Lung (tissue), 11 donors: ENCODE measurements at regions not wholly inside any gene's neighbourhood (a gene's known extent, or its start where the extent isn't known, plus 50 kb on each side); places are given as distances from the start of the nearest gene placed in this dataset.
A peak's percentile ranks its signal among the peaks of the same experiment; 100 is the strongest.

Source experiments
- ATAC-seq: fragments of 200-7000 bp; cut with Tn5 transposase; one replicate; pipeline ENCODE4 v1.9.1; 2020; ENCODE audit warnings: moderate number of reproducible peaks; ENCODE audit not compliant: insufficient read depth, low FRiP score
- DNase-seq, 3 donors: peaks; one replicate each; pipeline ENCODE4 v3.0.0-alpha.2; 2013 to 2017
- H3K27ac ChIP-seq, 2 donors: one replicate each; pipeline ENCODE4 v1.5.1; 2013; ENCODE audit warnings: mild to moderate bottlenecking in 2 of 2, moderate library complexity in 2 of 2, control low read depth in 1 of 2, inconsistent platforms in 1 of 2, low read depth in 1 of 2, low read length in 1 of 2
- H3K27me3 ChIP-seq, 3 donors: one replicate each; pipeline ENCODE4 v1.5.1; 2013; ENCODE audit warnings: low read length in 2 of 3; ENCODE audit not compliant: control insufficient read depth in 3 of 3, insufficient read depth in 3 of 3
- H3K36me3 ChIP-seq, 4 donors: one replicate each; pipeline ENCODE4 v1.5.1; 2013; ENCODE audit warnings: low read length in 4 of 4, mild to moderate bottlenecking in 1 of 4, moderate library complexity in 1 of 4; ENCODE audit not compliant: control insufficient read depth in 4 of 4, insufficient read depth in 4 of 4
- H3K4me1 ChIP-seq, 5 donors: one replicate each; pipeline ENCODE4 v1.5.1; 2013; ENCODE audit warnings: low read length in 5 of 5, mild to moderate bottlenecking in 2 of 5, moderate library complexity in 1 of 5; ENCODE audit not compliant: control insufficient read depth in 5 of 5, insufficient read depth in 5 of 5
- H3K4me3 ChIP-seq: one replicate; pipeline ENCODE4 v1.5.1; 2013; ENCODE audit warnings: mild to moderate bottlenecking, control low read depth, moderate library complexity
- H3K9ac ChIP-seq, 2 donors: one replicate each; pipeline ENCODE4 v1.5.1; 2013; ENCODE audit warnings: low read length in 2 of 2, control low read depth in 1 of 2; ENCODE audit not compliant: insufficient read depth in 1 of 2
- H3K9me3 ChIP-seq, 4 donors: one replicate each; pipeline ENCODE4 v1.5.1; 2013; ENCODE audit warnings: low read length in 3 of 4, mild to moderate bottlenecking in 1 of 4, moderate library complexity in 1 of 4; ENCODE audit not compliant: control insufficient read depth in 4 of 4, insufficient read depth in 3 of 4
- CTCF ChIP-seq: IDR thresholded peaks from 2 replicates; pipeline ENCODE4 v1.5.1; 2012; ENCODE audit warnings: mild to moderate bottlenecking; ENCODE audit errors: control extremely low read depth, extremely low read depth
- WGBS, 2 donors: extraction: QIAGEN DNeasy Blood & Tissue Kit; methylation state at CpG; one replicate each; pipeline ENCODE4 v1.1.7; 2013; 5-methylcytosine and 5-hydroxymethylcytosine counted together
- donor health status: control.
- donor health status: control.
- donor health status: Bipolar disorder and iron deficiency.
- donor health status: healthy.
- donor health status: DM: yes; HTN: yes; CAD: no.

DNA sequence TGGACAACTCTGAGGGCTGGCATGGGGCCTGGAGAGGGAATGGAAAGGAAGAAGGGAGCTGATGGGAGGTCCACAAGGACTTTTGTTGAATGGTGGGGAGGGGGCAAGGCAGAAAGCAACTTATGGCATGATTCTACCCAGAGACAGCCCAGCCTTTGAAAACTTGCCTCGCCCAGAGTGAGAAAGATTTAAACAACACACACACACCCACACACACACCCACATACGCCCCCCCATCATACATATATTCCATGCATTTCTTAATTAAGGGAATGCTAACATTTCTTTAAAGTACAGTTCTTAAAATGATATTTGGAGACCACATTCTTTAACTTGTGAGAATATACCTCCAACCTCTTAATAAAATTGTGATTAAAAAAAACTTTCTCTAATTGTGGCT lies 115.4 kb upstream of the F3 start:
- Histone ChIP-seq H3K9me3 (no peaks in the 10 kb centered on the region), H3K4me1 (peaks cover 0 to 8% (median 3%) of the 10 kb centered on the region in 5 donors), H3K27me3 (no peaks in the 10 kb centered on the region), H3K36me3 (no peaks in the 10 kb centered on the region), H3K4me3 (no peak overlapping the region), H3K27ac (no peak overlapping the region), H3K9ac (no peak overlapping the region)
- no peak for TF ChIP-seq CTCF
- DNase-seq (no peak), ATAC-seq (no peak)
- 96 to 97% methylated on average over 2 of the region's 2 CpGs for WGBS, 2 donors

- Histone ChIP-seq H3K9me3 (no peaks in the 10 kb centered on the region), H3K4me3 (no peak overlapping the region), H3K9ac (no peak overlapping the region), H3K27me3 (no peaks in the 10 kb centered on the region), H3K27ac (no peak overlapping the region), H3K36me3 (no peaks in the 10 kb centered on the region), H3K4me1 (peaks cover 0 to 6% (median 0%) of the 10 kb centered on the region in 5 donors)
- 91 to 93% methylated on average over 4 of the region's 4 CpGs for WGBS, 2 donors
- no peak for TF ChIP-seq CTCF
- DNase-seq (no peak), ATAC-seq (no peak)
These were observed 113.4 kb upstream of the F3 start for GRCh38 chr1:94654919-94655318.

GRCh38 chr1:94654459-94654858 lies 112.9 kb upstream of the F3 start:
- ATAC-seq (no peak), DNase-seq (no peak)
- Histone ChIP-seq H3K4me1 (peaks cover 0 to 6% (median 0%) of the 10 kb centered on the region in 5 donors), H3K9ac (no peak overlapping the region), H3K27ac (no peak overlapping the region), H3K36me3 (no peaks in the 10 kb centered on the region), H3K9me3 (no peaks in the 10 kb centered on the region), H3K4me3 (no peak overlapping the region), H3K27me3 (no peaks in the 10 kb centered on the region)
- no peak for TF ChIP-seq CTCF
- 78 to 82% methylated on average over 1 of the region's 1 CpG for WGBS, 2 donors

- H3K4me1 ChIP-seq, result peaks cover 0 to 6% (median 0%) of the 10 kb centered on the region in 5 donors
- no peak for TF ChIP-seq CTCF
- H3K9ac ChIP-seq, result no peak overlapping the region
- ATAC-seq (peak; percentile 73), DNase-seq (no peak)
- H3K9me3 ChIP-seq, result no peaks in the 10 kb centered on the region
- 72 to 88% methylated on average over 1 of the region's 1 CpG for WGBS, 2 donors
- no peak overlapping the region for H3K4me3 ChIP-seq
- no peaks in the 10 kb centered on the region for H3K36me3 ChIP-seq
- no peaks in the 10 kb centered on the region for H3K27me3 ChIP-seq
- H3K27ac ChIP-seq, result peak overlapping the region in 1 of 2 donors; percentile 78
These were observed 112.5 kb upstream of the F3 start for GRCh38 chr1:94654031-94654430.
